DMS153 treated with DMSO at 0.1 percent for 48 hours (cell line): ENCODE measurements at regions not wholly inside any gene's neighbourhood (a gene's known extent, or its start where the extent isn't known, plus 50 kb on each side); places are given as distances from the start of the nearest gene placed in this dataset.

Experiments
- DNase-seq: peaks from one replicate; lab custom pipeline; 2025; ENCODE audit not compliant: unreplicated experiment; lab: John Stamatoyannopoulos, UW

GRCh38 chr1:221099747-221100595 lies 220.7 kb downstream of the HLX start:
- DNase-seq, result no peak

- no peak for DNase-seq
These were observed 221.4 kb downstream of the HLX start for GRCh38 chr1:221100611-221101010.

- no peak for DNase-seq
These were observed 222.8 kb downstream of the HLX start for GRCh38 chr1:221101807-221102605.

- no peak for DNase-seq
These were observed 225.4 kb downstream of the HLX start for GRCh38 chr1:221104596-221104995.

GRCh38 chr1:221105578-221105977 lies 226.3 kb downstream of the HLX start:
- no peak for DNase-seq

GRCh38 chr1:221106616-221107015 lies 227.4 kb downstream of the HLX start:
- DNase-seq, result no peak

GRCh38 chr1:221109930-221110329 lies 230.7 kb downstream of the HLX start:
- no peak for DNase-seq

- DNase-seq, result no peak
These were observed 237.9 kb downstream of the HLX start for GRCh38 chr1:221117133-221117532.

- DNase-seq, result no peak
These were observed 238.3 kb downstream of the HLX start for GRCh38 chr1:221117548-221117951.

- DNase-seq, result no peak
These were observed 239.1 kb downstream of the HLX start for GRCh38 chr1:221118176-221118937.

GRCh38 chr1:221118938-221119320 lies 239.7 kb downstream of the HLX start:
- no peak for DNase-seq

- DNase-seq, result no peak
These were observed 243.3 kb downstream of the HLX start for GRCh38 chr1:221122501-221122900.

- no peak for DNase-seq
These were observed 246.7 kb downstream of the HLX start for GRCh38 chr1:221125976-221126375.

GRCh38 chr1:221137666-221138065 lies 258.4 kb downstream of the HLX start:
- DNase-seq, result no peak

GRCh38 chr1:221138516-221138915 lies 259.3 kb downstream of the HLX start:
- DNase-seq, result no peak

- DNase-seq, result no peak
These were observed 260.7 kb downstream of the HLX start for GRCh38 chr1:221139991-221140390.

GRCh38 chr1:221141096-221141495 lies 261.9 kb downstream of the HLX start:
- no peak for DNase-seq

GRCh38 chr1:221141606-221142285 lies 262.5 kb downstream of the HLX start:
- DNase-seq, result no peak

GRCh38 chr1:221148660-221149059 lies 269.4 kb downstream of the HLX start:
- no peak for DNase-seq

- no peak for DNase-seq
These were observed 269.9 kb downstream of the HLX start for GRCh38 chr1:221149111-221149510.

- no peak for DNase-seq
These were observed 270.4 kb downstream of the HLX start for GRCh38 chr1:221149555-221150075.
